Liver (tissue), 8 donors: ENCODE measurements at regions not wholly inside any gene's neighbourhood (a gene's known extent, or its start where the extent isn't known, plus 50 kb on each side); places are given as distances from the start of the nearest gene placed in this dataset.

Experiments
- DNase-seq: peaks from one replicate; pipeline ENCODE4 v3.0.0-alpha.2; 2017; ENCODE audit warnings: low spot score
- H3K27ac ChIP-seq, 2 donors: one replicate each; pipeline ENCODE4 v1.7.0; 2013; ENCODE audit warnings: inconsistent platforms in 2 of 2, low read length in 2 of 2, control low read depth in 1 of 2, low read depth in 1 of 2, mild to moderate bottlenecking in 1 of 2
- H3K27me3 ChIP-seq, 4 donors: one replicate each; pipeline versions ENCODE4 v1.6.1 to v1.7.0; 2013; ENCODE audit warnings: low read length in 3 of 4, inconsistent platforms in 1 of 4, mild to moderate bottlenecking in 1 of 4, moderate library complexity in 1 of 4; ENCODE audit not compliant: control insufficient read depth in 4 of 4, insufficient read depth in 4 of 4
- H3K36me3 ChIP-seq, 4 donors: one replicate each; pipeline versions ENCODE4 v1.6.1 to v1.7.0; 2013; ENCODE audit warnings: low read length in 3 of 4, mild to moderate bottlenecking in 3 of 4, low read depth in 1 of 4, moderate library complexity in 1 of 4; ENCODE audit not compliant: control insufficient read depth in 4 of 4, insufficient read depth in 3 of 4
- H3K4me1 ChIP-seq, 4 donors: one replicate each; pipeline versions ENCODE4 v1.6.1 to v1.7.0; 2013; ENCODE audit warnings: low read length in 3 of 4, mild to moderate bottlenecking in 3 of 4, moderate library complexity in 1 of 4; ENCODE audit not compliant: control insufficient read depth in 4 of 4, insufficient read depth in 4 of 4
- H3K4me3 ChIP-seq, 3 donors: one replicate each; pipeline versions ENCODE4 v1.6.1 to v1.7.0; 2013; ENCODE audit warnings: low read length in 3 of 3, control low read depth in 1 of 3, low read depth in 1 of 3, mild to moderate bottlenecking in 1 of 3
- H3K9ac ChIP-seq, 2 donors: one replicate each; pipeline ENCODE4 v1.7.0; 2013; ENCODE audit warnings: low read length in 2 of 2, mild to moderate bottlenecking in 2 of 2, moderate library complexity in 2 of 2, control low read depth in 1 of 2, low read depth in 1 of 2
- H3K9me3 ChIP-seq, 4 donors: one replicate each; pipeline versions ENCODE4 v1.6.1 to v1.7.0; 2013; ENCODE audit warnings: low read length in 3 of 4; ENCODE audit not compliant: control insufficient read depth in 4 of 4
- EGR1 ChIP-seq, 2 donors: IDR thresholded peaks; 2 replicates each; pipeline ENCODE4 v1.6.1; 2016 to 2018; ENCODE audit warnings: antibody characterized with exemption in 2 of 2, low read depth in 2 of 2
- FOXA1 ChIP-seq: IDR thresholded peaks from 2 replicates; pipeline ENCODE4 v1.6.1; 2016; ENCODE audit warnings: antibody characterized with exemption
- FOXA2 ChIP-seq: IDR thresholded peaks from 2 replicates; pipeline ENCODE4 v1.6.1; 2016; ENCODE audit warnings: antibody characterized with exemption
- HNF4A ChIP-seq, 2 donors: conservative IDR thresholded peaks; 2 replicates each; pipeline ENCODE4 v1.6.1; 2016; ENCODE audit warnings: antibody characterized with exemption in 2 of 2, mild to moderate bottlenecking in 2 of 2
- HNF4G ChIP-seq: IDR thresholded peaks from 2 replicates; pipeline ENCODE4 v1.6.1; 2016; ENCODE audit warnings: antibody characterized with exemption
- JUND ChIP-seq, 2 donors: IDR thresholded peaks; 2 replicates each; pipeline ENCODE4 v1.6.1; 2016; ENCODE audit warnings: antibody characterized with exemption in 2 of 2
- MAX ChIP-seq: IDR thresholded peaks from 2 replicates; pipeline ENCODE4 v1.6.1; 2016; ENCODE audit warnings: antibody characterized with exemption
- RAD21 ChIP-seq, 2 donors: IDR thresholded peaks; 2 replicates each; pipeline ENCODE4 v1.6.1; 2016; ENCODE audit warnings: antibody characterized with exemption in 2 of 2, mild to moderate bottlenecking in 2 of 2
- RXRA ChIP-seq, 2 donors: IDR thresholded peaks; 2 replicates each; pipeline ENCODE4 v1.6.1; 2017 to 2018; ENCODE audit warnings: antibody characterized with exemption in 2 of 2, mild to moderate bottlenecking in 1 of 2
- SP1 ChIP-seq: IDR thresholded peaks from 2 replicates; pipeline ENCODE4 v1.6.1; 2018; ENCODE audit warnings: antibody characterized with exemption, mild to moderate bottlenecking
- TAF1 ChIP-seq: conservative IDR thresholded peaks from 2 replicates; pipeline ENCODE4 v1.6.1; 2016; ENCODE audit warnings: antibody characterized with exemption, mild to moderate bottlenecking
- YY1 ChIP-seq: IDR thresholded peaks from 2 replicates; pipeline ENCODE4 v1.6.1; 2016; ENCODE audit warnings: antibody characterized with exemption, mild to moderate bottlenecking
- WGBS: extraction: QIAGEN DNeasy Blood & Tissue Kit; methylation state at CpG from one replicate; pipeline ENCODE4 v1.1.7; 2013; 5-methylcytosine and 5-hydroxymethylcytosine counted together
- TF ChIP-seq, protein P1 (sequence below): IDR thresholded peaks from 2 replicates; pipeline ENCODE4 v1.6.1; 2016; ENCODE audit warnings: antibody characterized with exemption
- TF ChIP-seq, protein P2 (sequence below): IDR thresholded peaks from 2 replicates; pipeline ENCODE4 v1.6.1; 2016; ENCODE audit warnings: antibody characterized with exemption
- TF ChIP-seq, protein P3 (sequence below): fragments of 150-350 bp; IDR thresholded peaks from 2 replicates; pipeline ENCODE4 v1.5.1; 2017; ENCODE audit warnings: improper control_type of control experiment, low read depth, low read length; ENCODE audit not compliant: missing input control
- donor health status: healthy.
- donor health status: healthy.
- donor health status: healthy.
- donor health status: healthy.
- donor health status: healthy.

GRCh38 chr4:33477715-33478114 is 2757.5 kb downstream of the PCDH7 start:
- 67% methylated on average over 4 of the region's 4 CpGs for WGBS
- H3K4me3 ChIP-seq = no peak overlapping the region
- DNase-seq = no peak
- no peak overlapping the region for H3K27ac ChIP-seq
- no peaks in the 10 kb centered on the region for H3K4me1 ChIP-seq
- H3K36me3 ChIP-seq = no peaks in the 10 kb centered on the region
- no peaks in the 10 kb centered on the region for H3K9me3 ChIP-seq
- TF ChIP-seq TAF1 (no peak), YY1 (no peak), HNF4G (no peak), FOXA2 (no peak), HNF4A (conservative IDR thresholded peaks at IDR 0.05) (no peak), SP1 (no peak), MAX (no peak), RAD21 (IDR thresholded peaks at IDR 0.05) (no peak), FOXA1 (no peak)
- no peak overlapping the region for H3K9ac ChIP-seq
- H3K27me3 ChIP-seq = no peaks in the 10 kb centered on the region

DNA sequence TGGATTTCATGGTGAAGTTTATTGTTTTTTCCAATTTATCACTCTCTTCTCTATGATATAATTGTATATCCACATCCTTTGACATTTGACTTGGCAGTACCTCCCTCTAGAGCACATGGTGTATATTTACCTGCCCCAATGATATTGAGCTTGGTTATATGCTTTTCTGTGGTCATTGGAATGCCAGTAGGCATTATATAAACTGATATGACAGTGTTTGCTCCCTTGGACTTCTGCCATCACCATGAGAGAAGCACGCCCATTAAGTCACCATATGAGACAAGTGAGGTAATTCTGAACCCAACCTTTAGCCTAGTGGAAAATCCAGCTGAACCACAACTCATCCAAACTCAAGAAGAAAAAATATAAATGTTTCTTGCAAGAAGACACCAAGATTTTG is 2761.5 kb downstream of the ARAP2 start:
- Histone ChIP-seq H3K9me3 (peaks cover 0 to 2% (median 0%) of the 10 kb centered on the region in 4 donors), H3K27ac (no peak overlapping the region), H3K27me3 (peaks cover 0 to 3% (median 0%) of the 10 kb centered on the region in 4 donors), H3K36me3 (no peaks in the 10 kb centered on the region), H3K4me1 (no peaks in the 10 kb centered on the region), H3K4me3 (no peak overlapping the region), H3K9ac (no peak overlapping the region)
- DNase-seq = no peak
- TF ChIP-seq YY1 = no peak
- TF ChIP-seq, protein P1, sequence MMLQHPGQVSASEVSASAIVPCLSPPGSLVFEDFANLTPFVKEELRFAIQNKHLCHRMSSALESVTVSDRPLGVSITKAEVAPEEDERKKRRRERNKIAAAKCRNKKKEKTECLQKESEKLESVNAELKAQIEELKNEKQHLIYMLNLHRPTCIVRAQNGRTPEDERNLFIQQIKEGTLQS = no peak
- no peak for TF ChIP-seq HNF4G
- TF ChIP-seq HNF4A (conservative IDR thresholded peaks at IDR 0.05) = no peak
- no peak for TF ChIP-seq FOXA1
- WGBS = 44% methylated on average over 1 of the region's 1 CpG

- H3K4me3 ChIP-seq = no peak overlapping the region
- TF ChIP-seq RAD21 (IDR thresholded peaks at IDR 0.05) (no peak), JUND (IDR thresholded peaks at IDR 0.05) (no peak), RXRA (IDR thresholded peaks at IDR 0.05) (no peak), FOXA2 (no peak), EGR1 (IDR thresholded peaks at IDR 0.05; ENCODE audit: low read depth in 2 of 2) (no peak)
- TF ChIP-seq, protein P2, sequence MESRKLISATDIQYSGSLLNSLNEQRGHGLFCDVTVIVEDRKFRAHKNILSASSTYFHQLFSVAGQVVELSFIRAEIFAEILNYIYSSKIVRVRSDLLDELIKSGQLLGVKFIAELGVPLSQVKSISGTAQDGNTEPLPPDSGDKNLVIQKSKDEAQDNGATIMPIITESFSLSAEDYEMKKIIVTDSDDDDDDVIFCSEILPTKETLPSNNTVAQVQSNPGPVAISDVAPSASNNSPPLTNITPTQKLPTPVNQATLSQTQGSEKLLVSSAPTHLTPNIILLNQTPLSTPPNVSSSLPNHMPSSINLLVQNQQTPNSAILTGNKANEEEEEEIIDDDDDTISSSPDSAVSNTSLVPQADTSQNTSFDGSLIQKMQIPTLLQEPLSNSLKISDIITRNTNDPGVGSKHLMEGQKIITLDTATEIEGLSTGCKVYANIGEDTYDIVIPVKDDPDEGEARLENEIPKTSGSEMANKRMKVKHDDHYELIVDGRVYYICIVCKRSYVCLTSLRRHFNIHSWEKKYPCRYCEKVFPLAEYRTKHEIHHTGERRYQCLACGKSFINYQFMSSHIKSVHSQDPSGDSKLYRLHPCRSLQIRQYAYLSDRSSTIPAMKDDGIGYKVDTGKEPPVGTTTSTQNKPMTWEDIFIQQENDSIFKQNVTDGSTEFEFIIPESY = no peak
- TF ChIP-seq, protein P3, sequence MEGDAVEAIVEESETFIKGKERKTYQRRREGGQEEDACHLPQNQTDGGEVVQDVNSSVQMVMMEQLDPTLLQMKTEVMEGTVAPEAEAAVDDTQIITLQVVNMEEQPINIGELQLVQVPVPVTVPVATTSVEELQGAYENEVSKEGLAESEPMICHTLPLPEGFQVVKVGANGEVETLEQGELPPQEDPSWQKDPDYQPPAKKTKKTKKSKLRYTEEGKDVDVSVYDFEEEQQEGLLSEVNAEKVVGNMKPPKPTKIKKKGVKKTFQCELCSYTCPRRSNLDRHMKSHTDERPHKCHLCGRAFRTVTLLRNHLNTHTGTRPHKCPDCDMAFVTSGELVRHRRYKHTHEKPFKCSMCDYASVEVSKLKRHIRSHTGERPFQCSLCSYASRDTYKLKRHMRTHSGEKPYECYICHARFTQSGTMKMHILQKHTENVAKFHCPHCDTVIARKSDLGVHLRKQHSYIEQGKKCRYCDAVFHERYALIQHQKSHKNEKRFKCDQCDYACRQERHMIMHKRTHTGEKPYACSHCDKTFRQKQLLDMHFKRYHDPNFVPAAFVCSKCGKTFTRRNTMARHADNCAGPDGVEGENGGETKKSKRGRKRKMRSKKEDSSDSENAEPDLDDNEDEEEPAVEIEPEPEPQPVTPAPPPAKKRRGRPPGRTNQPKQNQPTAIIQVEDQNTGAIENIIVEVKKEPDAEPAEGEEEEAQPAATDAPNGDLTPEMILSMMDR = no peak
- no peaks in the 10 kb centered on the region for H3K4me1 ChIP-seq
- no peak overlapping the region for H3K27ac ChIP-seq
- no peak overlapping the region for H3K9ac ChIP-seq
- peaks cover 0 to 5% (median 0%) of the 10 kb centered on the region in 4 donors for H3K27me3 ChIP-seq
- WGBS = 68% methylated on average over 3 of the region's 3 CpGs
- no peaks in the 10 kb centered on the region for H3K36me3 ChIP-seq
- H3K9me3 ChIP-seq = peaks cover 0 to 2% (median 0%) of the 10 kb centered on the region in 4 donors
- no peak for DNase-seq
Observed at GRCh38 chr4:33485111-33485510, 2759.2 kb downstream of the ARAP2 start.
